ENCODE measurements at regions not wholly inside any gene's neighbourhood (a gene's known extent, or its start where the extent isn't known, plus 50 kb on each side); places are given as distances from the start of the nearest gene placed in this dataset.
"Not testable (repeated sequence)": the region's sequence is repeated elsewhere in the genome, so short reads cannot be mapped to it uniquely, and the experiment has no call there.

DNA sequence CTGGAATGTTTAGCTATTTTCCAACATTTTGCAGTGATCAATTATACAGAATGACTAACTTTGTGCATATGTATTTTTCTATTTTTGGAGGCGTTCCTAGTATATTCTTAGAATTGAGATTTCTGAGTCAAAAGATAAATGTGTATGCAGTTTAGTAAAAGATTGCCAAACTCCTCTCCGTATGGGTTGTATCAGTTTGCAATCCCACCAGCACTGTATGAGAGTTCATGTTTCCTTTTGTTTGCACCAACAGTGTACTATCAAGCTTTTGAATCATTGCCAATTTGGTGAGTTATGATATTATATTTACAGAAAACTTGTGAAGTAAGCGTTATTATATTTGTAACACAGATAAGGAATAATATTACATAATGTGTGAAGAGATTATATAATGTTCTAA, 658.7 kb downstream of the JRKL start:
- DNase-seq: no peak

GRCh38 chr11:97060184-97060583, 670.4 kb downstream of the JRKL start:
- DNase-seq: no peak

DNA sequence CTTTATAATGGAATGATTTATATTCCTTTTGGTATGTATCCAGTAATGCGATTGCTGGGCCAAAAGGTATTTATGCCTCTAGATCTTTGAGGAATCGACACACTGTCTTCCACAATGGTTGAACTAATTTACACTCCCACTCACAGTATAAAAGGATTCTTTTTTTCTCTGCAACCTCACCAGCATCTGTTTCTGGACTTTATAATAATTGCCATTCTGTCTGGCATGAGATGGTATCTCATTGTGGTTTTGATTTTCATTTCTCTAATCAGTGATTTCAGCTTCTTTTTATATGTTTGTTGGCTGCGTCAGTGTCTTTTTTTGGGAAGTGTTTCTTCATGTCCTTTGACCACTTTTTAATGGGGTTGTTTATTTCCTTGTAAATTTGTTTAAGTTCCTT, 679.3 kb downstream of the JRKL start:
- no peak for DNase-seq

GRCh38 chr11:97072420-97072819, 682.6 kb downstream of the JRKL start:
- no peak for DNase-seq

GRCh38 chr11:97076666-97077065, 686.9 kb downstream of the JRKL start:
- not testable (repeated sequence) for DNase-seq

- no peak for DNase-seq
Observed at GRCh38 chr11:97078443-97078842, 688.6 kb downstream of the JRKL start.

GRCh38 chr11:97079244-97079643, 689.4 kb downstream of the JRKL start:
- DNase-seq: no peak

- no peak for DNase-seq
Observed at GRCh38 chr11:97087419-97087818, 697.6 kb downstream of the JRKL start.

- DNase-seq: no peak
Observed at GRCh38 chr11:97092823-97093222, 703.0 kb downstream of the JRKL start.

GRCh38 chr11:97102180-97102579, 712.4 kb downstream of the JRKL start:
- not testable (repeated sequence) for DNase-seq

DNA sequence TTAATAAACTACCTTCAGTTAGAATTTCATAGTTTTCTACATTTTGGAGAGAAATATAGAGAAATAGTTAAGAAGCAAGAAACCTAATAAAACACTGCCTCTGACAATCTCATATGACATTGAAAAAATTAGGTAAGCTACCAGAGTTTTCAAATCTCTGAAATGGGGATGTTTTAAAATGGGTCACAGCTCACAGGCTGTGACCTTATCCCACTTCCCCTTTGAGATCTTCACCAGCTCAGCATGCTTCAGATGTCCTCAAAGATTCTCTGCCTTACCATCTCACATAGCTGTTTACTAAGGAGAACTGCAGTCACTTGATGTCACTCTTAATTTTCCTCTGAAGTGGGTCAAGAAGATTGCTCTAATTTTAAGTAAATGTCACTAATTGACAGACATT, 717.8 kb downstream of the JRKL start:
- DNase-seq: no peak

GRCh38 chr11:97109078-97109477, 719.3 kb downstream of the JRKL start:
- DNase-seq: no peak

- DNase-seq: no peak
Observed at GRCh38 chr11:97110376-97110775, 720.6 kb downstream of the JRKL start.

DNA sequence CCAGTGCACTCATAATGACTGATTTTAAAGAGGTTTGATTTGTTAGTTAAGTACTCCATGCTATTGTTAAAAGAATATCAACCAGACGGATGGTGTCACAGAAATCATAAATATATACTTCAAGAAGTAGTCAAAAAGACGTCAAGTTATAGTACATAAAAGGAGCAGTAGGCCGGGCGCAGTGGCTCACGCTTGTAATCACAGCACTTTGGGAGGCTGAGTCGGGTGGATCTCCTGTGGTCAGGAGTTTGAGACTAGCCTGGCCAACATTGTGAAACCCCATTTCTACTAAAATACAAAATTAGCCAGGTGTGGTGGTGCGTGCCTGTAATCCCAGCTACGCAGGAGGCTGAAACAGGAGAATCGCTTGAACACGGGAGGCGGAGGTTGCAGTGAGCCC, 721.7 kb downstream of the JRKL start:
- DNase-seq: no peak

DNA sequence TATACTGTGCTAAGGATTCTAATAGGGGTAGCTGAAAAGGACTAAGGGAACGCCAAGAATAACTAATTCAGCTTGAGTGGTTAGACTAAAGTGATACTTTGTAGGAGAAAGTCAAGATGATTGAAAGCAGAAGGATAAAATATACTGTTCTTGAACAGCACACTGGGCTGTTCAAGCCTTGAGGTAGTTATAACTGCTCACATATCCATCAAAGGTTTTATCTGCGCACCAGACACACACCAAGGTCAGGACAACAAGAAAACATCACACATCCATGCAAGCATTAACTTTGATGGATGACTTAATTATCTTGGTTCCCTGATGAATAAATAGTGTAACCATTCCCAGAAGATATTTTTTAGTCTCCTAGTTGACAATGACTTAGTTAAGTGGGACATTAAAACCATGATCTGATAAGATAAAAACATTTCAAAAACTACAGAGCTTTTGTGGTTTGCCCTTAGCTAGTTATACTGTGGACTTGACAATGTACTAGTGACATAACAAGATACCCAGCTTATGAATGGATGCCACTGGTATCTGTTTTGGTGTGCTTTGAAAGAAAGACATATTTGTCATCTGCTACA, 728.9 kb downstream of the JRKL start:
- DNase-seq: no peak

DNA sequence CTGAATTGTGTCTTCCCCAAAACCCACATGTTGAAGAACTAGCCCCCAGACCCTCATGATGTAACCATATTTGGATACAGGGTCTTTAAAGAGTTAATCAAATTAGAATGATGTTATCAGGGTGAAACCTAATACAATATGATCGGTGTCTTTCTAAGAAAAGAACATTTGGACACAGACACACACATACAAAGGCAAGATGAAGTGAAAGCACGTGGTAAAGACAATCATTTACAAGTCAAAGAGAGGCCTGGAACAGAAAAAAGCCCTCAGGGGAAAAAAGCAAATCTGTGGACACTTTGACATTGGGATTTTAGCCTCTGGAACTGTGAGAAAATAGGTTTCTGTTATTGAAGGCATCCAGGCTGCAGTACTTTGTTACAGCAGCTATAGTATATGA, 733.4 kb downstream of the JRKL start:
- no peak for DNase-seq

DNA sequence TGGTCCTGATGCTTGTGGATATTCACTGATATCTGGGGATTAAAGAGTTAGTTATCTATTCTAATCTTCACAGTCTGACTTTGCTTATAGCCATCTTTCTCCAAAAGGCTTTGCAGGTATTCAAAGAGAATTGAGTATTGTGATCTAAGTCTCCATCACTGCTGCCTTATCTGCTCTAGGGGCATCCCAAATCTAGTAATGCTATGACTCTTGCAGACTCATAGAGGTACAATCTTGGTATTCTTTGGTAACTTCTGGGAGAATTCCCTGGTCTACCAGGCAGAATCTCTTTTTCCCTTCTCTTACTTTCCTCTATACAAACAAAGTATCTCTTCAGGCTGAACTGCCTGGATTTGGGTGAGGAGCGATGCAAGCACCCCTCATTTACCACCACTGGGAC, 746.3 kb downstream of the JRKL start:
- no peak for DNase-seq

DNA sequence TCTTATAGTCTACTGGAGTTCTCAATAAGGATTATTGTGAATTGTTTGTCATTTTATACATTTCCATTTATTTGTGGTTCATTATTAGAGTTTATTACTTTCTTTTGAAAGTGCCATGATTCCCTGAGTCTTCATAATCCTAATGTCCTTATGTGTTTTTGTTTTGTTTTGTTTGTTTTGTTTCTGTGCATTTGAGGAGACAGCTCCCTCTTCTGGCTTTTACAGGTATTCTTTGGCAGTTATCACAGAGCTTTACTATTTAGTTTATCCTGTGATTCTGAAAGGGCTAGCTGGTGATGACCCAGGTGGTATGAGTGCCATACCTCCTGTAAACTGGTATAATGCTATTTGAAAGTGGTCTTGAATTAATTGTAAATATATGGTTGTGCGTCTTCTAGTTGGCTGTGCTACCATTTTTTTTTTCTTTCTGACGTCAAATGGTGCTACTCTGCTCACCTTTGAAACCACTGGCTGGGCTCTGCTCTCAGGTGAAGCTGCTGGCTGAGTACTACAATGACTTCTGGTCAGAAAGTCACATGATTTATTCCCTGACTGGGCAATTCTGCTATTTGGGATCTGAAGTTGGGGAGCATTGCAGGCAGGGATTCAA, 751.2 kb downstream of the JRKL start:
- no peak for DNase-seq

GRCh38 chr11:97143463-97143862, 753.6 kb downstream of the JRKL start:
- DNase-seq: no peak

DNA sequence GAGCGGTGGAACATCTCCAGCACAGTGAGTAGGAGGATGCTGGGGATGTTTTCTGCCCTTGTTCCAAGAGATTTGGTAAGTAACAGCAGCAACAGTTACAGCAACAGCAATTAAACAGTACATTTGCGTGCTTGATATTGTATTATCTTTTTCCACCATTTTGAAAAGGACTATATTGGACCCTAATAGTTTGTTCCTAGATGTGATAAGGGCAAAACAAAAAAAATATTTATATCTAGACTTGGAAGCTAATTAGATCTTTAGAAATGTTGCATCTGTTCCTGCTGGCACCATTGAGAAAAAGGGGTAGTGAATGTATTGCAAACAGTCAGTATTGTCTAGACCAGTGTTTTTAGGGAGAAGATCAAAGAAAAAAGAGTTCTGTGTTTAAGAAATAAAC, 759.9 kb downstream of the JRKL start:
- no peak for DNase-seq

GRCh38 chr11:97157221-97157740, 767.5 kb downstream of the JRKL start:
- DNase-seq: no peak

DNA sequence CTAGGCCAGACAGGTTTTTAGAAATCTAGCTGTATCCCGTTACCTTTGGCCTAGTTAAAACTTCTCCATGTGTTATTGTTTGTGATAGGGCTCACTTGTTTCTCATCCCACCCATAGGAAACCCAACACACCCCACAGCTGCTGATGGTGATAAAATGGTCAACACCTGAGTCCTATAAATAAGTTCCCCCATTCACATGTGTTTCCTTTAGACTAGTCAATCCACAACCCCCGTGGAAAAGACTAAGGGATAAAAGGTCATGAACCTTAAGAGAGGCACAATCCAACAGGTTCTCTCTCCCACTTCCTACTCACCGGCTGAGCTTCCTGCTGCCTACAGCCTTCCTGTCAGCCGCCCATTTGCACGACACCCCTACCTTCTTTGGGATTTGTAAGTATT, 768.4 kb downstream of the JRKL start:
- no peak for DNase-seq

- no peak for DNase-seq
Observed at GRCh38 chr11:97163631-97164191, 773.9 kb downstream of the JRKL start.

DNA sequence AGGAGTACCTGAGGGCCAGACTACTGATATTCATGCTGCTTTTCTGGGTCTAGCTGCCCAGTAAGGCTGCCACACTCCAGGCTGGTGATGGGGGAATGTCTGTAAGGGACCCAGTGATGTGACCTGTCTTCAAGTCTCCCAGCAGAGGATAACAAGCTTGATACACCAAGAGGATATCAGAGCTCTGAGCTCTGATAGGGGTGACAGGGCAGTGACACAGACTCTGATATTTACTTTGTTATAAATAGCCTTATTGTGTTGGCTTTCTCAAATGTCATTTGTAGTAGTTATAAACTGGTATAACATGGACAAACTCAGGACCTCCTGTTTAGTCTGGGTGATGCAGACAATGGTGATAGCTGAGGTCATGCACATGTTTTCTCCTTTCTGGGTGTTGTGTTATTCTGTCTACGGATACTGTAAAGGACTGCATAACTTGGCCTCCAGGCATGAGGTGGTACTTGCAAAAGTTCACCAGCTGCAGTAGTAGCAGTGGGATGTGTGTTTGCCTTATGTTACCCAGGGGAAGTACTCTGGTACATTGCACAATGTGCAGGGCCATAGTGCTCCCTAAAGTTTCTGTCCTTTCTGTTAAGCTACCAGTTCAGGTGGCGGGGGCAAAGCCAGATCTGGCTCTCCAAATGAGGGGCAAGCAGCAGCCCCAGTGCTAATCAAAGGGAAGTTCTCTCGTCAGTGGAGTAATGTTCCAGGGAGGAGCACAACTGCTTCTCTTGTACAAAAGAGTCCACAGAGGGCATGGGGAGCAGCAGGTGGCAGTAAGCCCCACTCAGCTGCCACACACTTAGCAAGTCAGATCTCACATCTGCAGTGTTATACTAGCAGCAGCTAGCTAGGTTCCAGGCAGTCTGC, 812.2 kb downstream of the JRKL start:
- DNase-seq: no peak
